Stomach (tissue), 4 donors: ENCODE measurements at regions not wholly inside any gene's neighbourhood (a gene's known extent, or its start where the extent isn't known, plus 50 kb on each side); places are given as distances from the start of the nearest gene placed in this dataset.

Experiments
- CTCF ChIP-seq, 7 experiments: fragments of 450-650 bp in 4 of 7; fragments of 200-600 bp in 3 of 7; sonication (generic) in 3 of 7; IDR thresholded peaks; one replicate each; pipeline ENCODE4 v1.5.1; 2016 to 2019; ENCODE audit warnings: antibody characterized with exemption in 7 of 7, control low read depth in 2 of 7, mild to moderate bottlenecking in 1 of 7
- EP300 ChIP-seq: sonication (generic); formaldehyde crosslinking; IDR thresholded peaks from one replicate; pipeline ENCODE4 v1.6.1; 2017; ENCODE audit warnings: antibody characterized with exemption
- POLR2A ChIP-seq, 4 donors: fragments of 450-650 bp; IDR thresholded peaks; one replicate each; pipeline ENCODE4 v1.6.1; 2016; ENCODE audit warnings: antibody characterized with exemption in 4 of 4, control low read depth in 2 of 4, mild to moderate bottlenecking in 1 of 4, moderate library complexity in 1 of 4
- POLR2AphosphoS5 ChIP-seq, 3 donors: sonication (generic); formaldehyde crosslinking; IDR thresholded peaks; one replicate each; pipeline ENCODE4 v1.6.1; 2016; ENCODE audit warnings: antibody characterized with exemption in 3 of 3

- TF ChIP-seq CTCF (IDR thresholded peaks at IDR 0.05) (no peak), EP300 (no peak), POLR2A (IDR thresholded peaks at IDR 0.05) (no peak), POLR2AphosphoS5 (IDR thresholded peaks at IDR 0.05) (no peak)
Measured at GRCh38 chrX:109301177-109301576, 180.7 kb downstream of the GUCY2F start.
